Mucosa of descending colon (tissue), 3 donors: ENCODE measurements at regions not wholly inside any gene's neighbourhood (a gene's known extent, or its start where the extent isn't known, plus 50 kb on each side); places are given as distances from the start of the nearest gene placed in this dataset.
A peak's percentile ranks its signal among the peaks of the same experiment; 100 is the strongest.

Experiments used
- ATAC-seq: fragments of 200-7000 bp; cut with Tn5 transposase; one replicate; pipeline ENCODE4 v1.9.1; 2020; ENCODE audit warnings: mild to moderate bottlenecking, moderate library complexity
- DNase-seq, 3 donors: peaks; one replicate each; pipeline ENCODE4 v3.0.0-alpha.2; 2020
- H3K36me3 ChIP-seq: fragments of 200-600 bp; one replicate; pipeline ENCODE4 v1.8.0; 2021; ENCODE audit warnings: low read depth, mild to moderate bottlenecking
- H3K4me1 ChIP-seq: fragments of 200-600 bp; one replicate; pipeline ENCODE4 v1.8.0; 2021; ENCODE audit warnings: low read depth, mild to moderate bottlenecking
- H3K4me3 ChIP-seq: fragments of 200-600 bp; one replicate; pipeline ENCODE4 v1.8.0; 2021; ENCODE audit warnings: mild to moderate bottlenecking
- H3K9me3 ChIP-seq: fragments of 200-600 bp; one replicate; pipeline ENCODE4 v1.8.0; 2021; ENCODE audit warnings: mild to moderate bottlenecking
- intact Hi-C, 2 donors: fragments of 100-400 bp; cut with DNase I in 1 of 2; cut with micrococcal nuclease in 1 of 2; formaldehyde crosslinking; loops; one replicate each; pipeline versions ENCODE4 v1.11.0 to v1.11.1; 2022; cut with DNase I, micrococcal nuclease
- TF ChIP-seq, protein P1 (sequence below): fragments of 200-600 bp; IDR thresholded peaks from one replicate; pipeline ENCODE4 v1.8.0; 2022; ENCODE audit warnings: antibody characterized with exemption, mild to moderate bottlenecking
- donor health status: DM: no; HTN: no; CAD: no; lungs with moderate emphysema.
- donor health status: DM: no; HTN: no; CAD: no.
- donor health status: DM: no; HTN: yes; CAD: no.

DNA sequence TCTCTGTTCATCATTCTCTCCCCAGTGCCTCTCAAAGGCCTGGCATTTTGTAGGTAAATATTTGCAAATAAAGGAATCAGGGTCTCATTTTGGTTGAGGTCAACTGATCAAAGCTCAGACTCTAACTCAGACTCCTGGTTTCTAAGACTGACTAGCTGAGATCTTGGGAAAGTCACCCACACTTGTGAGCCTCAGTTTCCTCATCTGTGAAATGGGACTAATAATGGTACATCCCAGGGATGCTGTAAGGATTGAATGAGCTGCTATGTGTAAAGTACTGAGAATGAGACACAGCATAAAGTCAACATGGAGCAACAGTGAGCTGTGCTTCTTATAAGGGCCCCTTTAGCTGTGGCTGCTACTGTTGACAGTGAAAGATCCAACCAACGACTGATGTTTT, 70.6 kb upstream of the XYLT1 start:
- no peak for ATAC-seq
- H3K9me3 ChIP-seq: no peaks in the 10 kb centered on the region
- H3K4me3 ChIP-seq: no peak overlapping the region
- no peaks in the 10 kb centered on the region for H3K4me1 ChIP-seq
- intact Hi-C loops: no loop called here
- TF ChIP-seq, protein P1, sequence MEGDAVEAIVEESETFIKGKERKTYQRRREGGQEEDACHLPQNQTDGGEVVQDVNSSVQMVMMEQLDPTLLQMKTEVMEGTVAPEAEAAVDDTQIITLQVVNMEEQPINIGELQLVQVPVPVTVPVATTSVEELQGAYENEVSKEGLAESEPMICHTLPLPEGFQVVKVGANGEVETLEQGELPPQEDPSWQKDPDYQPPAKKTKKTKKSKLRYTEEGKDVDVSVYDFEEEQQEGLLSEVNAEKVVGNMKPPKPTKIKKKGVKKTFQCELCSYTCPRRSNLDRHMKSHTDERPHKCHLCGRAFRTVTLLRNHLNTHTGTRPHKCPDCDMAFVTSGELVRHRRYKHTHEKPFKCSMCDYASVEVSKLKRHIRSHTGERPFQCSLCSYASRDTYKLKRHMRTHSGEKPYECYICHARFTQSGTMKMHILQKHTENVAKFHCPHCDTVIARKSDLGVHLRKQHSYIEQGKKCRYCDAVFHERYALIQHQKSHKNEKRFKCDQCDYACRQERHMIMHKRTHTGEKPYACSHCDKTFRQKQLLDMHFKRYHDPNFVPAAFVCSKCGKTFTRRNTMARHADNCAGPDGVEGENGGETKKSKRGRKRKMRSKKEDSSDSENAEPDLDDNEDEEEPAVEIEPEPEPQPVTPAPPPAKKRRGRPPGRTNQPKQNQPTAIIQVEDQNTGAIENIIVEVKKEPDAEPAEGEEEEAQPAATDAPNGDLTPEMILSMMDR: no peak
- no peaks in the 10 kb centered on the region for H3K36me3 ChIP-seq
- no peak for DNase-seq

DNA sequence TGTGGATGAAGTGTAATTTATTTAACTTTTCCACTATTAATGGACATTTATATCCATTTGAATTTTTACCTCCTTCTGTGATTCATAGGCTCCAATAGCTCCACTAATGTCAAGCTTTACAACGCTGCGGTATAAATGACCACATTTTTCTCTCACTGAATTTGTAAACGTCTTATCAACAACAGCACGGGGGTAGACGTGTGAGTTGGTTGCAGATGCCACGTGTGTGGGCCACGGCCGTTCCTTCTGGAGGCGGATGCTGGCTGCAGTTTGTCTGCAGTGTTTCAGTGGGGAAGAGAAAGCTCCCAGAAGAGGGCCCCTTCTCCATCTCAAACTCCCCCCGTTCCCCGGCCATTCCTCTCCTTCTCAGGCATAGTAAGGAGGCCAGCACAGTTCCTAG, 68.2 kb upstream of the XYLT1 start:
- DNase-seq (no peak), ATAC-seq (no peak)
- no peaks in the 10 kb centered on the region for H3K36me3 ChIP-seq
- no peak overlapping the region for H3K4me3 ChIP-seq
- intact Hi-C loops: no loop called here
- H3K9me3 ChIP-seq: no peaks in the 10 kb centered on the region
- H3K4me1 ChIP-seq: no peaks in the 10 kb centered on the region
- TF ChIP-seq, protein P1: no peak

DNA sequence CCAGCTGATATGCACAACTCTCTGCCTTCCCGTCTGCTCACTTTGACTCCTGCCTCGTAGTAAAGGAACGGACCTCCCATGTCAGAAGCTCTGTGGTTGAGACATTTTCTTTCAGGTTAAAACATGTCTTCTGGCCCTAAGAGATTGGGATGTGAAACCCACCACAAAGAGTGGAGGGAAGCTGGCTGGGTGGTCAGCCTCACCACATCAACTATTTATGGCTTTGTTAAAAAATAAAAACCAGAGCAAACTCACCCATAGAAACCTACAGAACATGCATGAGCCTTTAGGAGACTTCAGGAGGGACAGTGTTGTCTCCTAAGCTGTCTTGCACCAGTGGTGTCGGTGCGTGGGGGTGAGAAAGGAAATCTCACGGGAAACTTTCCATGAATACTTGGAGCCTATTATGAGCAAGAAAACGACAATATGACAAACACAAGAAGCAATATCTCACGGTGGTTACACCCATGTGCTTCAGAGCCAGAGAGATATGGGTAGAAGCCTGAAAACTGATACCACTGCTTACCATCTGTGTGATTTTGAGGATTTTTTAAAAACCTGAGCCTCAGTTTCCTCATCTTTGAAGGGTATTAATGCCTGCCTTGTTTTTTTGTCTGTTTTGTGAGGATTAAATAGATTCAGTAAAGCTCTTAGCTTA, 61.7 kb upstream of the XYLT1 start:
- DNase-seq (no peak), ATAC-seq (no peak)
- H3K36me3 ChIP-seq: no peaks in the 10 kb centered on the region
- intact Hi-C loops: no loop called here
- H3K4me1 ChIP-seq: no peaks in the 10 kb centered on the region
- H3K4me3 ChIP-seq: no peak overlapping the region
- no peaks in the 10 kb centered on the region for H3K9me3 ChIP-seq
- TF ChIP-seq, protein P1: no peak

DNA sequence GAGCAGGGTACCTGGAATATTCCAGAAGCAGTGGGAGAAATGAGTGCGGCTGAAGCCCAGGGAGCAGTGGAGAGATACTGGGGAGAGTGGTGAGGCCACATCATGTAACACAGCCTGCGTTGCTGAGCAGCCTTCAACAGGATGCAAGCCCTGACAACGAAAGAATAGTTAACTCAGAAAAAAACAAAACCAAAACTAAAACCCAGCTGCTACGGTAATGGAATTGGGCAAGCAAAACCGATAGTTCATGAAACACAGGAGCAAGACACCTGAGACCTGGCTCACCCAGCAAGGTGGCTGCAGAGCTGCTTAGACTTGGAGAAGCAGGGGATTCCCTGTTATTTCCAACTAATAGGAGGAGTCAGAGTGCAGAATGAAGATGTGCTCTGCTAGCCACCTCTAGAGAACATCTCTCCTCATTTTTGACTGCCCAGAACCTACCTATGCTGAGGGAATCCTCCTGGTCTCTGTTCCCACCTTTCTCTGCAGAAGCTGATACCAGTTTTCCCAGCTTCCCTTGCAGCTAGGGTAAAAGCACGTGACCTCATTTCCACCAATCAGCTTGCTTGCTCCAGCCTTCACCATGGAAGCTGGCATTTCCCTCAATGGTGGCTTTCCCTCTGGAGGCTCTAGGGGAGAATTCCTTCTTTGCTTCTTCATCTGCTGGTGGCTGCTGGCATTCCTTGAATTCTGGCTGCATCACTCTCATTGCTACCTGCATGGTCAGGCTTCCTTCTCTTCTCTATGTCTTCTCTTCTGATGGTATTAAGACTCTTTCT, 59.4 kb upstream of the XYLT1 start:
- Histone ChIP-seq H3K4me1 (no peaks in the 10 kb centered on the region), H3K36me3 (no peaks in the 10 kb centered on the region), H3K9me3 (no peaks in the 10 kb centered on the region), H3K4me3 (no peak overlapping the region)
- ATAC-seq (peak; percentile 70), DNase-seq (peak in 1 of 3 donors; percentile 10)
- intact Hi-C loops: no loop called here
- TF ChIP-seq, protein P1: no peak

DNA sequence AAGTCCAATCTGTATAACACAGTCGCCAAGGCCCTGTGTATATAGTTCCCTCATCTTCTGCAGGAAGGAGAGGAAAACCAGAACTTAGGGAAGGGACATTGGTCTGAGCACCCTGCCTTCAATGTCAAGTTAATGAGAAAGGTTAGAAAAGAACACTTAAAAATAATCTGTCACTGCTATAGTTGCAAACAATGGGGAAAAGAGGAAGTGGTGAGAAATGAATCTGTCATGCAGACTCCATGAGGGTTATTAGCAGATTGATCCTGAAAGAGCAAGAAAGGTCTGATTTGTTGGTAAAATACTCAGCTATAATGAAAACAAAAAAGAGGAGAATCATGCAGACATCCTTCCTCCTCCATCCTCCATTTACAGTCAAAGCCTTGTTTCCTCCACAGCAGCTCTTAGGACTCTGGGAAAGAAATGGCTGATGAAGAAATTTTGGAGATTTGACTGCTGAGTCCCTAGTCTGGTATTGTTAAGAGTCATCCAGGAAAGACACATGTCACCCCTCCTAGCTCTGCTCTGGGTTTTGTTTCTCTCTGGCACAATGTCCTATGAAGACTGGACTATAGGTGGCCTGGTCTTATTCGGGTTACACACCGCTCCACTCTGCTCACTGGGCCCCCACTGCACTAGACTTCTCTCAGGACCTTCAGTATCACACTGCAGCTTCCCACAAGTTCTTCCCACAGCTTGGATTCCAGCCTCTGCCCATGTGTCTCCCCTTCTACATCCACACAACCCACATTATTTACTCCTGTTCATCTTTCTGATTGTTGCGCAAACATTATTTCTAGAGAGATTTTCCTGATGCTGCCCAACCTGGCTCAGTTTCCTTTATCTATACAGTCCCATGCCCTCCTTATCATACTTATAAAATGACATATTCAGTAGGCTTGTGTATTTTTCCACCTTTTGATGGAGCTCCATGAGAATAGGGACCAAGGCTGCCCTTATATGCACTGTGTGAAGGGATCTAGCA, 56.5 kb upstream of the XYLT1 start:
- no peak for ATAC-seq
- TF ChIP-seq, protein P1: no peak
- intact Hi-C loops: no loop called here

More for the DNA sequence above, 56.5 kb upstream of the XYLT1 start:
- Histone ChIP-seq H3K36me3 (no peaks in the 10 kb centered on the region), H3K4me1 (no peaks in the 10 kb centered on the region), H3K4me3 (no peak overlapping the region), H3K9me3 (no peaks in the 10 kb centered on the region)
- DNase-seq: no peak
